Osteoblast (primary cell): ENCODE measurements at regions not wholly inside any gene's neighbourhood (a gene's known extent, or its start where the extent isn't known, plus 50 kb on each side); places are given as distances from the start of the nearest gene placed in this dataset.

Source experiments
- DNase-seq: peaks from one replicate; pipeline ENCODE4 v3.0.0; 2011; ENCODE audit warnings: low spot score, mixed read lengths; ENCODE audit not compliant: insufficient read length; ENCODE audit errors: missing footprints
- H2AFZ ChIP-seq: 2 replicates; pipeline ENCODE4 v1.6.0; 2011; ENCODE audit warnings: mild to moderate bottlenecking, low read length
- H3K27ac ChIP-seq: 2 replicates; pipeline ENCODE4 v1.5.1; 2011; ENCODE audit warnings: mild to moderate bottlenecking, low read depth, low read length, moderate library complexity
- H3K27me3 ChIP-seq: 2 replicates; pipeline ENCODE4 v1.6.0; 2012; ENCODE audit warnings: mild to moderate bottlenecking, control low read depth, inconsistent platforms, low read length, moderate library complexity; ENCODE audit not compliant: insufficient read depth
- H3K36me3 ChIP-seq: 2 replicates; pipeline ENCODE4 v1.5.1; 2011; ENCODE audit warnings: mild to moderate bottlenecking, low read length, control low read depth, moderate library complexity; ENCODE audit not compliant: insufficient read depth
- H3K4me1 ChIP-seq: 2 replicates; pipeline ENCODE4 v1.5.1; 2011; ENCODE audit warnings: mild to moderate bottlenecking, low read length, control low read depth, moderate library complexity; ENCODE audit not compliant: insufficient read depth
- H3K4me2 ChIP-seq: 2 replicates; pipeline ENCODE4 v1.6.0; 2011; ENCODE audit warnings: mild to moderate bottlenecking, low read length; ENCODE audit not compliant: insufficient read depth
- H3K4me3 ChIP-seq: fragments of 200-600 bp; sonication (generic); 3 replicates; pipeline ENCODE4 v1.5.1; 2012; ENCODE audit warnings: mild to moderate bottlenecking, low read length, inconsistent platforms; ENCODE audit not compliant: insufficient read depth
- H3K79me2 ChIP-seq: 2 replicates; pipeline ENCODE4 v1.6.0; 2012; ENCODE audit warnings: mild to moderate bottlenecking, low read length, control low read depth, inconsistent platforms; ENCODE audit not compliant: insufficient read depth
- H3K9me3 ChIP-seq: 2 replicates; pipeline ENCODE4 v1.5.1; 2011; ENCODE audit warnings: low read depth, low read length, control low read depth
- H4K20me1 ChIP-seq: 2 replicates; pipeline ENCODE4 v1.6.0; 2012; ENCODE audit warnings: mild to moderate bottlenecking, low read length, control low read depth; ENCODE audit not compliant: insufficient read depth
- TF ChIP-seq, protein P1 (sequence below): IDR thresholded peaks from 2 replicates; pipeline ENCODE4 v1.5.1; 2011; ENCODE audit warnings: mild to moderate bottlenecking, low read depth, low read length, moderate library complexity; ENCODE audit errors: extremely low read depth

DNA sequence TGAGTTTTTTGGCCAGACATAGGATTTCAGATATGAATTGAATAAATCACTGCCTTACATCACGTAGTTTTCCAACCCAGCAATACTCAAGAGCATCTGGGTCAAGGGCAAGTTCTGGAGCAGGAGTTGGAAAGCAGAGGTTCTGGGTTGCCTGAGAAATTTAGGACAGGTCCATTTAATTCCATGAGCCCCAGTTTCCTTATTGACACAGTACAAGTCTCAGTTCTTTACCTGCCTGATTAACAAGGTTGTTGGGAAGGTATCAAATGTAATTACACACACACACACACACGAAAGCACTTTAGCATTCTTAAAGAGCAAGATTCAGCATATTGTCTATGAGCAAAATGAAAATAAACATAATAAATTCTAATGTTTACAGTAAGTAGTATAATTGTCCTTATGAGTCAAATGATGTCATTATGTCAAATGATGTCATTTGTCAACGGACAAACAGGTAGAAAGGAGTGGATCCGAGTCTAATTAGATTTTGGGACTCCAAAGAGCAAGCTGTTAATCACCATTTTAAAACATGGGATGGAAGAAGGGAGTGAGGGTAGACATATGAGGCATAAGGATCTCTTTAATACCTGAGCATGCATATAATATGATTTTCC, 268.4 kb upstream of the ARGLU1 start:
- H3K27me3 ChIP-seq, result no peaks in the 10 kb centered on the region
- no peak overlapping the region for H3K4me3 ChIP-seq
- H3K79me2 ChIP-seq, result no peaks in the 10 kb centered on the region
- TF ChIP-seq, protein P1, sequence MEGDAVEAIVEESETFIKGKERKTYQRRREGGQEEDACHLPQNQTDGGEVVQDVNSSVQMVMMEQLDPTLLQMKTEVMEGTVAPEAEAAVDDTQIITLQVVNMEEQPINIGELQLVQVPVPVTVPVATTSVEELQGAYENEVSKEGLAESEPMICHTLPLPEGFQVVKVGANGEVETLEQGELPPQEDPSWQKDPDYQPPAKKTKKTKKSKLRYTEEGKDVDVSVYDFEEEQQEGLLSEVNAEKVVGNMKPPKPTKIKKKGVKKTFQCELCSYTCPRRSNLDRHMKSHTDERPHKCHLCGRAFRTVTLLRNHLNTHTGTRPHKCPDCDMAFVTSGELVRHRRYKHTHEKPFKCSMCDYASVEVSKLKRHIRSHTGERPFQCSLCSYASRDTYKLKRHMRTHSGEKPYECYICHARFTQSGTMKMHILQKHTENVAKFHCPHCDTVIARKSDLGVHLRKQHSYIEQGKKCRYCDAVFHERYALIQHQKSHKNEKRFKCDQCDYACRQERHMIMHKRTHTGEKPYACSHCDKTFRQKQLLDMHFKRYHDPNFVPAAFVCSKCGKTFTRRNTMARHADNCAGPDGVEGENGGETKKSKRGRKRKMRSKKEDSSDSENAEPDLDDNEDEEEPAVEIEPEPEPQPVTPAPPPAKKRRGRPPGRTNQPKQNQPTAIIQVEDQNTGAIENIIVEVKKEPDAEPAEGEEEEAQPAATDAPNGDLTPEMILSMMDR, result no peak
- H3K4me2 ChIP-seq, result no peak overlapping the region
- H3K36me3 ChIP-seq, result no peaks in the 10 kb centered on the region
- no peaks in the 10 kb centered on the region for H4K20me1 ChIP-seq
- H3K27ac ChIP-seq, result no peak overlapping the region
- no peaks in the 10 kb centered on the region for H3K9me3 ChIP-seq
- no peak for DNase-seq
- no peaks in the 10 kb centered on the region for H3K4me1 ChIP-seq
- no peak overlapping the region for H2AFZ ChIP-seq

DNA sequence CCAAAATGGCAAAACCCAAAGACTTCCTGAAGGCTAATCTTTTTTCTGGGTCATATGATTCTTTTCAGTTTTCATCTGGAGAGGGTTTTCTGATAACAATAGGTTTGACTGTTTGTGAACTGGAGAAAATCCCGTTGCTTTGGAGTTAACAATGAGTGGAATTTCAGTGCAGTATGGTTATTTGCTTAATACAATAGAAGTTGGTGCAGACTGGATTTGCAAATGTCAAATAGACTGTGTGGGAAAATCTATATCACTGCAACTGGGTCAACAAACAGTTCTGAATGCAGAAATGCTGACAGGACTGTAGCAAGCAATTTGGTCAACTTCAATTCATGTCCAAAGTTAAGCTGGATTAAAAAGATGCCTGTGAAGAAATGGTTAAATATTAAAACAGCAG, 267.5 kb upstream of the ARGLU1 start:
- Histone ChIP-seq H3K36me3 (no peaks in the 10 kb centered on the region), H3K27me3 (no peaks in the 10 kb centered on the region), H3K4me1 (no peaks in the 10 kb centered on the region), H2AFZ (no peak overlapping the region), H3K4me3 (no peak overlapping the region), H3K27ac (no peak overlapping the region), H3K79me2 (no peaks in the 10 kb centered on the region), H3K4me2 (no peak overlapping the region), H4K20me1 (no peaks in the 10 kb centered on the region), H3K9me3 (no peaks in the 10 kb centered on the region)
- TF ChIP-seq, protein P1, result no peak
- no peak for DNase-seq

DNA sequence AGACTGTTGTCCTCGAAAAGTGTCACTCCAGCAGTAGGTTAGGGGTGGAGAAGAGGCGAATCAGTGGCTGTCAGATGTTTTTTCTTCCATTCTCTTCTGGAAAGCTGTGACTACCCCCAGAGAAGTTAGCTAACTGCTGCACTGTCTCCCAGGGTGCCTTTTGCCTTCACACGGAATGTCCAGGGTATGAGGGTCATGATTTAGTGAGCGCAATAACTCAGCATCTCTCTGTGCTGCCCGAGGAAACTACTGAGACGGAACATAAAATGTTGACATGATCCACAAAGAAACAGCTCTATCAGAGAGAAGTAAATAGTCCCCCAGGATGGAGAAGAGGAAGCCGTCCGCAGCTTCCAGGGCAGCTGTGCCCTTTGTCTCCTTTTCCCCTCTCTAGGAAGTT, 254.0 kb upstream of the ARGLU1 start:
- Histone ChIP-seq H3K36me3 (no peaks in the 10 kb centered on the region), H4K20me1 (no peaks in the 10 kb centered on the region), H3K79me2 (no peaks in the 10 kb centered on the region), H2AFZ (no peak overlapping the region), H3K27me3 (no peaks in the 10 kb centered on the region), H3K27ac (no peak overlapping the region), H3K4me1 (no peaks in the 10 kb centered on the region), H3K9me3 (peaks cover 1% of the 10 kb centered on the region), H3K4me2 (no peak overlapping the region), H3K4me3 (no peak overlapping the region)
- TF ChIP-seq, protein P1, result no peak
- no peak for DNase-seq

DNA sequence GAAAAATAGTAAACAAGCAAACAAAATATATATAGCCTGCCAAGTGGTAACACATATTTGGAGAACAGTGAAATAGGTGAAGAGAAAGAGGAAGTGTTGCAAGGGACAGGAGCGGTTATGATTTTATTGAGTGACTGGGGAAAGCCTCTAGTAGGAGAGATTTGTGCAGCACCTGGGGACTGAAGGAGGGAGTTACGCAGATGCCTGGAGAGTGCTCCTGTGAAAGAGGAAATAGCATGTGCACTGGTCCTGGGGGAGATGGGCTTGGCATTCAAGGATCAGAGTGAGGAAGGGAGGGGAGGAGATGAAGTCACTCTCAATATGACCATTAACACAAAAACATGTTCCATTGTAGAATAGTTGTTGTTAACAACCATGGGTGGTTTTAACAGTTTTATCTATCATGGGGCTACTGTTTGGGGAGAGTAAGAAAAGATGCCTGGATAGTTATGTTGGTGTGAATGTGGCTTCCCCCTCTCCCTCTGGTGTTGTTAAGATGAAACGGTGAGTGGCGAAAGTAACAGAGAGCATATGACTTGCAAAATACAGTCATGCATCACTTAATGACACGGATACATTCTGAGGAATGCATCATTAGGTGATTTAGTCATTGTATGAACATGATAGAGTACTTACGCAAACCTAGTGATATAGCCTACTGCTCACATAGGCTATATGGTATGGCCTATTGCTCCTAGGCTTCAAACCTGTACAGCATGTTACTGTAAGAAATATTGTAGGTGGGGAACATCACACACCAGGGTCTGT, 251.7 kb upstream of the ARGLU1 start:
- Histone ChIP-seq H3K4me3 (no peak overlapping the region), H3K36me3 (no peaks in the 10 kb centered on the region), H2AFZ (no peak overlapping the region), H3K4me2 (no peak overlapping the region), H3K79me2 (no peaks in the 10 kb centered on the region), H3K9me3 (peaks cover 3% of the 10 kb centered on the region), H3K27me3 (no peaks in the 10 kb centered on the region), H3K27ac (no peak overlapping the region), H4K20me1 (no peaks in the 10 kb centered on the region), H3K4me1 (no peaks in the 10 kb centered on the region)
- TF ChIP-seq, protein P1, result no peak
- DNase-seq, result no peak
